BLaER1 (cell line): ENCODE measurements at regions not wholly inside any gene's neighbourhood (a gene's known extent, or its start where the extent isn't known, plus 50 kb on each side); places are given as distances from the start of the nearest gene placed in this dataset.
"Not testable (repeated sequence)": the region's sequence is repeated elsewhere in the genome, so short reads cannot be mapped to it uniquely, and the experiment has no call there.

ENCODE experiments used
- H3K27ac ChIP-seq: shearing (Covaris generic); formaldehyde crosslinking; 2 replicates; pipeline ENCODE4 v1.8.1; 2022
- H3K27me3 ChIP-seq: shearing (Covaris generic); formaldehyde crosslinking; 2 replicates; pipeline ENCODE4 v1.8.1; 2022
- H3K36me3 ChIP-seq: shearing (Covaris generic); formaldehyde crosslinking; 2 replicates; pipeline ENCODE4 v1.8.1; 2022
- H3K4me1 ChIP-seq: shearing (Covaris generic); formaldehyde crosslinking; 2 replicates; pipeline ENCODE4 v1.8.1; 2022
- H3K4me2 ChIP-seq: shearing (Covaris generic); formaldehyde crosslinking; 2 replicates; pipeline ENCODE4 v1.8.1; 2022
- H3K4me3 ChIP-seq: shearing (Covaris generic); formaldehyde crosslinking; 2 replicates; pipeline ENCODE4 v1.8.1; 2022
- H3K9ac ChIP-seq: shearing (Covaris generic); formaldehyde crosslinking; 2 replicates; pipeline ENCODE4 v1.8.1; 2022
- H3K9me3 ChIP-seq: shearing (Covaris generic); formaldehyde crosslinking; 2 replicates; pipeline ENCODE4 v1.8.1; 2022
- H4K20me1 ChIP-seq: shearing (Covaris generic); formaldehyde crosslinking; 2 replicates; pipeline ENCODE4 v1.8.1; 2022
- Cebpa-rat ChIP-seq: shearing (Covaris generic); IDR thresholded peaks from 2 replicates; pipeline ENCODE4 v1.8.1; 2022

GRCh38 chr5:93956006-93956405 is 214.6 kb upstream of the POU5F2 start:
- Histone ChIP-seq H4K20me1 (no peaks in the 10 kb centered on the region), H3K9ac (no peak overlapping the region), H3K4me1 (no peaks in the 10 kb centered on the region), H3K4me3 (no peak overlapping the region), H3K4me2 (no peak overlapping the region), H3K36me3 (peaks cover 11% of the 10 kb centered on the region; the same call in 1 of the 2 replicates), H3K9me3 (no peaks in the 10 kb centered on the region), H3K27ac (no peak overlapping the region), H3K27me3 (no peaks in the 10 kb centered on the region)
- TF ChIP-seq Cebpa-rat = no peak

DNA sequence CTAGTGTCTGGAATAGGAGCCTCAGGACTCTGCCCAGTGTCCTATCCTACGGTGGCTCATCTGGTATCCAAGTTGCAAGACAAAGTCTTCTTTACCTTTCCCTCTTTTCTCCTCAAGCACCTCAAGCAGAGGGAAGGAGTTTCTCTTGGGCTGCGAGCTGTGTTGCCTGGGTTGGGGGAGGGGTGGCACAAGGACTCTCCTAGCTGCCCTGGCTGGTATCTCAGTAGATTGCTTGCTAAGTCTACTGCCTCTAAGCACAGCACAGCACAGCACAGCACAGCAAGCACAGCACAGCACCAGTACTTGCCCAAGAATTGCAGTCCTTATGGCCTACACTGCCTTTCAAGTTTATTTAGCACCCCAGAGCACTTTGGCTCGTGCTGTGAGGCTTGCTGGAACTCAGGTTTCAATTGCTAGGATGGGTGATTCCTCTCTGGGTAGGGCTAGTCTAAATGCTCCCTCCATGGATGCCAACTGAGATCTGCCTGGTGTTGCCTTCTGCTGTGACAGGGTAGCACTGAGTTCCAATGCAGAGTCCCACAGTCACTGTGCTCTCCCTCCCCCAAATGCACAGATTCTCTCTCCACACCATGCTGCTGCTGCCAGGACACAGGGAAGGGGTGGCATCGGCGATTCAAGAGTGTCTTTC is 213.1 kb upstream of the POU5F2 start:
- no peak for TF ChIP-seq Cebpa-rat
- no peaks in the 10 kb centered on the region for H3K9me3 ChIP-seq
- H3K9ac ChIP-seq = no peak overlapping the region

GRCh38 chr5:93953442-93953841 is 212.0 kb upstream of the POU5F2 start:
- no peaks in the 10 kb centered on the region for H3K4me1 ChIP-seq
- no peaks in the 10 kb centered on the region for H3K27me3 ChIP-seq
- H3K9ac ChIP-seq = no peak overlapping the region
- H3K9me3 ChIP-seq = no peaks in the 10 kb centered on the region
- peaks cover 17% of the 10 kb centered on the region for H3K36me3 ChIP-seq
- no peak overlapping the region for H3K4me3 ChIP-seq
- H4K20me1 ChIP-seq = no peaks in the 10 kb centered on the region
- no peak overlapping the region for H3K4me2 ChIP-seq
- no peak overlapping the region for H3K27ac ChIP-seq
- TF ChIP-seq Cebpa-rat = no peak

More for the DNA sequence above, 213.1 kb upstream of the POU5F2 start:
- H3K27me3 ChIP-seq = no peaks in the 10 kb centered on the region
- peaks cover 17% of the 10 kb centered on the region for H3K36me3 ChIP-seq
- no peaks in the 10 kb centered on the region for H4K20me1 ChIP-seq
- H3K4me3 ChIP-seq = no peak overlapping the region
- no peak overlapping the region for H3K27ac ChIP-seq
- no peaks in the 10 kb centered on the region for H3K4me1 ChIP-seq
- H3K4me2 ChIP-seq = no peak overlapping the region

GRCh38 chr5:93941897-93942296 is 200.5 kb upstream of the POU5F2 start:
- Histone ChIP-seq H3K4me1 (peaks cover 6% of the 10 kb centered on the region; the same call in 1 of the 2 replicates), H3K9me3 (no peaks in the 10 kb centered on the region), H3K4me2 (no peak overlapping the region), H3K9ac (no peak overlapping the region), H4K20me1 (no peaks in the 10 kb centered on the region), H3K27me3 (no peaks in the 10 kb centered on the region), H3K27ac (no peak overlapping the region), H3K36me3 (no peaks in the 10 kb centered on the region), H3K4me3 (no peak overlapping the region)
- TF ChIP-seq Cebpa-rat = no peak

DNA sequence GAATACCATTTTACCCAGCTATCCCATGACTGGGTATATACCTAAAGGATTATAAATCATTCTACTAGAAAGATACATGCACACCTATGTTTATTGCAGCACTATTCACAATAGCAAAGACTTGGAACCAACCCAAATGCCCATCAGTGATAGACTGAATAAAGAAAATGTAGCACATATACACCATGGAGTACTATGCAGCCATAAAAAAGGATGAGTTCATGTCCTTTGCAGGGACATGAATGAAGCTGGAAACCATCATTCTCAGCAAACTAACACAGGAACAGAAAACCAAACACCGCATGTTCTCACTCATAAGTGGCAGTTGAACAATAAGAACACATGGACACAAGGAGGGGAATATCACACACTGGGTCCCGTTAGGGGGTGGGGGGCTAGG is 191.9 kb upstream of the POU5F2 start:
- not testable (repeated sequence) for H4K20me1 ChIP-seq, H3K27me3 ChIP-seq, H3K4me1 ChIP-seq, H3K9ac ChIP-seq, H3K9me3 ChIP-seq, H3K36me3 ChIP-seq, H3K4me3 ChIP-seq, H3K4me2 ChIP-seq, H3K27ac ChIP-seq

DNA sequence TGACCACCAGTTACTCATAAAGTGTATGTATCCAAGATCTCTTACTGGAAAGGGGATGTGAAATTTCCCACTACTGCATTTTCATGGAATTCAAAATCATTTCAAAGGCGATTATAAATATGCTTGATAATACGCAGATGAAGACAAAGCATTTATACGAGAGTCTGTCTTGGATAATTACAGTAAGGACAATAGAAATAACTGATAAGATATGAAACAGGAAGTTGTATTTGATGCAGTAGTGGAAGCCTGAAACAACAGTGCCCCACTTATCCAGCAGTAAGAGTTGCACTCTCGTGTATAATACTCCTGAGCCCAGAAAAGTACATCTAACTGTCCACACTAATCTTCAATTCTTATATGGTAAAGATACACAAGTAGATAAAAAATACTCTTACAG is 188.7 kb upstream of the POU5F2 start:
- Histone ChIP-seq H3K4me3 (no peak overlapping the region), H3K4me1 (no peaks in the 10 kb centered on the region), H4K20me1 (no peaks in the 10 kb centered on the region), H3K27ac (no peak overlapping the region), H3K27me3 (no peaks in the 10 kb centered on the region), H3K9ac (no peak overlapping the region), H3K4me2 (no peak overlapping the region), H3K9me3 (no peaks in the 10 kb centered on the region), H3K36me3 (no peaks in the 10 kb centered on the region)
- TF ChIP-seq Cebpa-rat = no peak

DNA sequence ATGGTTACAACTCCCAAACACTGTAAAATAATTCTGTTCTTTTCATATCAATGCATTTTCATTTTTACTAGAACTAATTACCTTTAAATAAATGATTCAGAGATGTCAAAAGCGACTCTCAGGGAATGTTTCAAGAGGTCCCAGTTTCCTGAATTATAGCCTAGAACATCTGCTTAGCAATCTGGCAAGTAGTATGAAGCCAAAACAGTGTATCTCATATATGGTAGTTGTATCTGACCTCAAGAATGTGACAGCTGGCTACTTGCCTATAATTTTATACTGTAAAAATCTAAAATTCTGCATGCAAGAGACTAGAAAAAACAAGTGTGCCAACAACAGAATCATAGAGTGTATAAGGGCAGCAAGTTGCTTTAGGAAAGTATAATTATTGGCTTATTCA is 187.7 kb upstream of the POU5F2 start:
- H3K9ac ChIP-seq = no peak overlapping the region
- TF ChIP-seq Cebpa-rat = no peak
- no peak overlapping the region for H3K4me3 ChIP-seq
- no peaks in the 10 kb centered on the region for H3K9me3 ChIP-seq
- H3K27ac ChIP-seq = no peak overlapping the region
- H3K36me3 ChIP-seq = no peaks in the 10 kb centered on the region
- no peaks in the 10 kb centered on the region for H3K4me1 ChIP-seq
- no peak overlapping the region for H3K4me2 ChIP-seq
- no peaks in the 10 kb centered on the region for H3K27me3 ChIP-seq
- no peaks in the 10 kb centered on the region for H4K20me1 ChIP-seq

DNA sequence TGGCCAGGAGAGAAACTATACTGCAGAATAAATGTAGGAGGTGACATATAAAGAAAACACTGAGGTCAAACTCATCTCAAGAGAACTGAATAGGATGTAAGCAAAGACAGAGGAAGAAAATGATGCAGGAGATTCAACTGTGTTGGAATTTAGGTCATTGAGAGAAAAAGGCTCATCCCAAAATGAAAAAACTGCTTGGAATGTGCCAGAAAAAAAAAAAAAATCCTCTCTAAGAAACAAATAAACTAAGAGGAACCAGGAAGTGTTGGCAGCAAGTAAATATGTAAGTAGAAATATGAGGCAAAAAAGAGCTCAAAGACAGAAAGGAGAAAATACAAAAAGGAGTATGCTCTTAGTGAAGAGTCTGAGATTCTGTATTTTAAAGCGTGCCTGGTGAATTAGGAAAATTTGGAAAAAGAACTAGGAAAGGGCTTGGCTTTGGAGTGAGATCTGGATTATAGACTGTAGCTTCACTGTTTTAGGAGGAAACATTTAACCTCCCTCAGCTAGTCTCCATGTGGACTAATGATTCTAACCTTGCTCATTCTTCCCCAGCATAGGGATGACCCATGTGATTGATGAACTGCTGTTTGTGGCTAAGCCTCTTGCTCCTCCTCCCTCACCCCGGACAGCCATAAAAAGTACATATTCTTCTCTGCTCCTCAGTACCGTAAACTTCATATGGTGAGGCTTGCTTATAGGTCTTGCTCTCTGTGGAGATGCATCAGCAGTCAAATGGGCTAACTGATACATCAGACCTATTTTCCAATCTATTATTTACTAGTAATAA is 185.6 kb upstream of the POU5F2 start:
- H3K4me1 ChIP-seq = no peaks in the 10 kb centered on the region
- H3K36me3 ChIP-seq = no peaks in the 10 kb centered on the region
- H3K27ac ChIP-seq = no peak overlapping the region
- no peak overlapping the region for H3K4me2 ChIP-seq
- no peak for TF ChIP-seq Cebpa-rat
- no peak overlapping the region for H3K4me3 ChIP-seq
- no peaks in the 10 kb centered on the region for H3K27me3 ChIP-seq
- no peaks in the 10 kb centered on the region for H4K20me1 ChIP-seq
- no peaks in the 10 kb centered on the region for H3K9me3 ChIP-seq
- H3K9ac ChIP-seq = no peak overlapping the region

DNA sequence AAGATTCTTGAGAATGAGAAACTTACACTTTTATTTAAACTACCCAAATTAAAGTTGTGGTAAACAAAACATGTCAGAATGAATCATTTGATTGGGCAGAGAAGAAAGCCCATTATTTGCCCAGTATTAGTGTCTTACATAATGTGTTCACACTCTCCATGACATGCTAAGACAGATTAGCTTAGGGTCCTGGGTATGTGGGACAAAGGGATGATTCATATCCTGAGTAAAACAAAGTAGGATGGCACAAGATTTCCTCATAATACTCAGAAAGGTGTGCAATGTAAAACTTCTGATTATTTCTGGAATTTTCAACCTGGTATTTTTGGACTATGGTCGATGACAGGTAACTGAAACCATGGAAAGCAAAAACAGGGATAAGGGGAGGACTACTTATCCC is 183.9 kb upstream of the POU5F2 start:
- Histone ChIP-seq H3K36me3 (no peaks in the 10 kb centered on the region), H3K4me2 (no peak overlapping the region), H3K27ac (no peak overlapping the region), H4K20me1 (no peaks in the 10 kb centered on the region), H3K9me3 (no peaks in the 10 kb centered on the region), H3K4me3 (no peak overlapping the region), H3K9ac (no peak overlapping the region), H3K4me1 (no peaks in the 10 kb centered on the region), H3K27me3 (no peaks in the 10 kb centered on the region)
- no peak for TF ChIP-seq Cebpa-rat

GRCh38 chr5:93924628-93925027 is 183.2 kb upstream of the POU5F2 start:
- no peaks in the 10 kb centered on the region for H3K4me1 ChIP-seq
- no peaks in the 10 kb centered on the region for H3K9me3 ChIP-seq
- H4K20me1 ChIP-seq = no peaks in the 10 kb centered on the region
- TF ChIP-seq Cebpa-rat = no peak
- H3K27ac ChIP-seq = no peak overlapping the region
- H3K9ac ChIP-seq = no peak overlapping the region
- H3K36me3 ChIP-seq = no peaks in the 10 kb centered on the region
- no peaks in the 10 kb centered on the region for H3K27me3 ChIP-seq
- H3K4me2 ChIP-seq = no peak overlapping the region
- no peak overlapping the region for H3K4me3 ChIP-seq

DNA sequence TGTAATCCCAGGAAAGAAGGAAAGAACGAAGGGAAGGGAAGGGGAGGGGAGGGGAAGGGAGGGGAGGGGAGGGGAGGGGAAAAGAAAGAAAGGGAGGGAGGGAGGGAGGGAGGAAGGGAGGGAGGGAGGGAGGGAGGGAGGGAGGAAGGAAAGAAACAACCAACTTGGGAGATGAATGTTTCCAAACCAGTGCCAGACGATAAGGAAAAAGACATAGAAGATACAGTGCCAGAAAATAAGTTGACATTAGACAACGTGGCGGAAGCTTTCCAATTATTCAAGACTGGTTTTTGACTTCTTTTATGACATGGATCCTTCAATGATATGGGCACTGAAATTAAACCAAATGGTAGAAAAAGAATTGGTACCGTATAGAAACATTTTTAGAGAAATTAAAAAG is 181.2 kb upstream of the POU5F2 start:
- Histone ChIP-seq H3K4me1 (no peaks in the 10 kb centered on the region), H3K9ac (no peak overlapping the region), H3K4me3 (no peak overlapping the region), H3K36me3 (no peaks in the 10 kb centered on the region), H3K27ac (no peak overlapping the region), H3K27me3 (no peaks in the 10 kb centered on the region), H3K4me2 (no peak overlapping the region), H4K20me1 (no peaks in the 10 kb centered on the region), H3K9me3 (no peaks in the 10 kb centered on the region)
- TF ChIP-seq Cebpa-rat = no peak
